Esophagus muscularis mucosa (tissue), 4 donors: ENCODE measurements at regions not wholly inside any gene's neighbourhood (a gene's known extent, or its start where the extent isn't known, plus 50 kb on each side); places are given as distances from the start of the nearest gene placed in this dataset.

Experiments
- EP300 ChIP-seq: sonication (generic); formaldehyde crosslinking; IDR thresholded peaks from one replicate; pipeline ENCODE4 v1.6.1; 2017; ENCODE audit warnings: antibody characterized with exemption
- POLR2A ChIP-seq: fragments of 450-650 bp; IDR thresholded peaks from one replicate; pipeline ENCODE4 v1.6.1; 2017; ENCODE audit warnings: antibody characterized with exemption, moderate library complexity, mild to moderate bottlenecking, low read depth
- POLR2AphosphoS5 ChIP-seq, 2 donors: sonication (generic); formaldehyde crosslinking; IDR thresholded peaks; one replicate each; pipeline ENCODE4 v1.6.1; 2017; ENCODE audit warnings: antibody characterized with exemption in 2 of 2
- TF ChIP-seq, protein P1 (sequence below), 3 experiments: fragments of 200-600 bp in 2 of 3; fragments of 450-650 bp in 1 of 3; sonication (generic) in 2 of 3; IDR thresholded peaks; one replicate each; pipeline ENCODE4 v1.5.1; 2017 to 2019; ENCODE audit warnings: antibody characterized with exemption in 3 of 3, mild to moderate bottlenecking in 2 of 3, moderate library complexity in 1 of 3

DNA sequence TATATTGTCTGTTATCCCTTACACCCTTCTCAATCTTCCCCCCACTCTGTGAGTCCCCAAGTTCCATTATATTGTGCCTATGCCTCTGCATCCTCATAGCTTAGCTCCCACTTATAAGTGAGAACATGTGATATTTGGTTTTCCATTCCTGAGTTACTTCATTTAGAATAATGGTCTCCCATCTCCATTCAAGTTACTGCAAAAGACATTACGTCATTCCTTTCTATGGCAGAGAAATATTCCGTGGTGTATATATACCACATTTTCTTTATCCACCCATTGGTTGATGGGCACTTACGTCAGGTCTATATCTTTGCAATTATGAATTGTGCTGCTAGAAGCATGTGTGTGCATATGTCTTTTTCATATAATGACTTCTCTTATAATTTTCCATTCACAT, 54.8 kb upstream of the SGCD start:
- TF ChIP-seq, protein P1, sequence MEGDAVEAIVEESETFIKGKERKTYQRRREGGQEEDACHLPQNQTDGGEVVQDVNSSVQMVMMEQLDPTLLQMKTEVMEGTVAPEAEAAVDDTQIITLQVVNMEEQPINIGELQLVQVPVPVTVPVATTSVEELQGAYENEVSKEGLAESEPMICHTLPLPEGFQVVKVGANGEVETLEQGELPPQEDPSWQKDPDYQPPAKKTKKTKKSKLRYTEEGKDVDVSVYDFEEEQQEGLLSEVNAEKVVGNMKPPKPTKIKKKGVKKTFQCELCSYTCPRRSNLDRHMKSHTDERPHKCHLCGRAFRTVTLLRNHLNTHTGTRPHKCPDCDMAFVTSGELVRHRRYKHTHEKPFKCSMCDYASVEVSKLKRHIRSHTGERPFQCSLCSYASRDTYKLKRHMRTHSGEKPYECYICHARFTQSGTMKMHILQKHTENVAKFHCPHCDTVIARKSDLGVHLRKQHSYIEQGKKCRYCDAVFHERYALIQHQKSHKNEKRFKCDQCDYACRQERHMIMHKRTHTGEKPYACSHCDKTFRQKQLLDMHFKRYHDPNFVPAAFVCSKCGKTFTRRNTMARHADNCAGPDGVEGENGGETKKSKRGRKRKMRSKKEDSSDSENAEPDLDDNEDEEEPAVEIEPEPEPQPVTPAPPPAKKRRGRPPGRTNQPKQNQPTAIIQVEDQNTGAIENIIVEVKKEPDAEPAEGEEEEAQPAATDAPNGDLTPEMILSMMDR (IDR thresholded peaks at IDR 0.05): no peak
- TF ChIP-seq EP300 (no peak), POLR2A (no peak), POLR2AphosphoS5 (IDR thresholded peaks at IDR 0.05) (no peak)
